Effector memory CD8-positive, alpha-beta T cell (primary cell): ENCODE measurements at regions not wholly inside any gene's neighbourhood (a gene's known extent, or its start where the extent isn't known, plus 50 kb on each side); places are given as distances from the start of the nearest gene placed in this dataset.
A peak's percentile ranks its signal among the peaks of the same experiment; 100 is the strongest.

Source experiments
- ATAC-seq: fragments of 150-1000 bp; cut with Tn5 transposase; replicated peaks from 2 replicates; pipeline ENCODE4 v1.10.0; 2021; ENCODE audit warnings: mild to moderate bottlenecking, moderate library complexity
- DNase-seq, 3 experiments: peaks; one replicate each; pipeline ENCODE4 v3.0.0; 2021
- H3K27ac Mint-ChIP-seq, 2 donors: one replicate each; pipeline ENCODE4 v1.8.0; 2022; ENCODE audit warnings: mild to moderate bottlenecking in 2 of 2, mixed read lengths in 2 of 2, moderate library complexity in 2 of 2
- H3K27me3 Mint-ChIP-seq, 2 donors: one replicate each; pipeline ENCODE4 v1.8.0; 2022; ENCODE audit warnings: mixed read lengths in 2 of 2
- H3K36me3 Mint-ChIP-seq: one replicate; pipeline ENCODE4 v1.8.0; 2022; ENCODE audit warnings: mild to moderate bottlenecking, moderate library complexity, mixed read lengths; ENCODE audit not compliant: insufficient read depth
- H3K4me1 Mint-ChIP-seq, 2 donors: one replicate each; pipeline ENCODE4 v1.8.0; 2022; ENCODE audit warnings: low read depth in 2 of 2, mixed read lengths in 2 of 2
- H3K4me3 Mint-ChIP-seq, 2 donors: one replicate each; pipeline ENCODE4 v1.8.0; 2022; ENCODE audit warnings: mild to moderate bottlenecking in 2 of 2, mixed read lengths in 2 of 2, moderate library complexity in 2 of 2
- H3K9me3 Mint-ChIP-seq, 2 donors: one replicate each; pipeline ENCODE4 v1.8.0; 2022; ENCODE audit warnings: mixed read lengths in 2 of 2

GRCh38 chr15:25051399-25052154 lies 96.8 kb downstream of the SNRPN start:
- no peak overlapping the region for H3K27ac Mint-ChIP-seq
- peaks cover 12% of the 10 kb centered on the region for H3K36me3 Mint-ChIP-seq
- no peak overlapping the region for H3K4me3 Mint-ChIP-seq
- ATAC-seq (no peak), DNase-seq (no peak)
- H3K4me1 Mint-ChIP-seq = no peaks in the 10 kb centered on the region
- H3K9me3 Mint-ChIP-seq = peaks cover 23 to 55% of the 10 kb centered on the region in 2 donors
- no peaks in the 10 kb centered on the region for H3K27me3 Mint-ChIP-seq

- Mint-ChIP-seq H3K4me3 (no peak overlapping the region), H3K27ac (no peak overlapping the region), H3K4me1 (no peaks in the 10 kb centered on the region), H3K9me3 (peaks cover 23 to 56% of the 10 kb centered on the region in 2 donors), H3K27me3 (no peaks in the 10 kb centered on the region), H3K36me3 (peaks cover 16% of the 10 kb centered on the region)
- no peak for ATAC-seq
- DNase-seq = no peak
Measured at GRCh38 chr15:25052191-25052999, 97.6 kb downstream of the SNRPN start.

DNA sequence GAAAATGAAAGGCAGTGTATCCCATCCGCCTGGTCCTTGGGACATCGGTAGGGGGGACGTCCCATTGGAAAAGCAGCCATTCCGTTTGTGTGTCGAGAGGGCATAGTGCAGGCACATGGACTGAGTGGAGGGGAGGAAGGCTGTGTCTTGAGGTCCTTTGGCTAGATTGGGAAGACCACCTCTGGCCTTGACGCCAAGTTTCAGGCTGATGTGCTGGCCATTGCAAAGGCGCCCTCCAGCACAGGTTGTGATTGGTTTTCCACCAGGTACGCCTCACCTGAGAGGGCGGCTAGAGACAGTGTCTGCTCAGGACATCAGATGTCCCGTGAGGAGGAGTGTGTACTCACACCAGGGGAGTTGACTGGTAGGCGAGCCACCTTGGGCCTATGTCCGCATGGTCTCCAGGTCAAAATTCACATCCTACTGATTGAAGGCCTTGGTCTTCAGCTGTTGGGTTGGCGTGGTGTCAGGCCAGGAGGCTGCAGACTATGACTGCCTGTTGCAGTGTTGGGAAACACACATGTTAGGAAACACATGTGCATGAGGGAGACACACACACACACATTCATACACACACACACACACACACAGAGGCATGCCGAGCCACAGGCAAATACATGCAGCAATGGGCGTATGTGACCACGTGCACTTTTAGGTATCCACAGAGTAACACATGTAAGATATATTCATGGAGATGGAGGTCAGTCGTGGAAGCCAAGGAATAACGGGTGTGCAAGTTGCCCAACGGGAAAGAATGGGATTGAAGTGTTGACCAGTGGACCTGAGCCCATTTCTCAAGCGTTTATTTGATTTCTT lies 98.4 kb downstream of the SNRPN start:
- H3K4me1 Mint-ChIP-seq = no peaks in the 10 kb centered on the region
- DNase-seq = no peak
- no peak overlapping the region for H3K4me3 Mint-ChIP-seq
- no peak for ATAC-seq
- no peak overlapping the region for H3K27ac Mint-ChIP-seq
- H3K36me3 Mint-ChIP-seq = peaks cover 17% of the 10 kb centered on the region
- H3K9me3 Mint-ChIP-seq = peaks cover 25 to 64% of the 10 kb centered on the region in 2 donors
- no peaks in the 10 kb centered on the region for H3K27me3 Mint-ChIP-seq

- no peak overlapping the region for H3K27ac Mint-ChIP-seq
- H3K36me3 Mint-ChIP-seq = peaks cover 27% of the 10 kb centered on the region
- no peak for ATAC-seq
- DNase-seq = no peak
- peaks cover 24 to 64% of the 10 kb centered on the region in 2 donors for H3K9me3 Mint-ChIP-seq
- H3K4me3 Mint-ChIP-seq = no peak overlapping the region
- no peaks in the 10 kb centered on the region for H3K27me3 Mint-ChIP-seq
- no peaks in the 10 kb centered on the region for H3K4me1 Mint-ChIP-seq
Measured at GRCh38 chr15:25054329-25054728, 99.5 kb downstream of the SNRPN start.

DNA sequence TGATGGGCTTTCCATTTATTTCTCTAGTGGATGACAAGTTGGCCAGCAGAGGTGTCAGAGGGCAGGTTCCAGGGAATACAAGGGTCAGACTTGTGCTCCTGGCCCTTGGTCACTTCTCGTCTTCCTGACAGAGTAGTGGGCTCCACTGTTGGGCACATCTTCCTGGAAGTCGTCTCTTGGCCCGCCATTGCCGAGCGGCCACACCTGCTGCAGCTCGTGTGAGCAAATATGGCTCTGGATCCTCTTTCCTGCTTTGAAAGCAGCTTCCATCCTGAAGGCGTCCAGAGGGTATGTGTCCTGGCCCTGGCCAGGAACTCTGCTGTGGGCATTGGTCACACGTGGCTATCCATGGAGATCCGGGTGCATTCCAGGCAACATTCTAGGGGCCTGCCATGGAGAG lies 100.2 kb downstream of the SNRPN start:
- no peak overlapping the region for H3K4me3 Mint-ChIP-seq
- H3K27me3 Mint-ChIP-seq = no peaks in the 10 kb centered on the region
- H3K36me3 Mint-ChIP-seq = peaks cover 26% of the 10 kb centered on the region
- H3K4me1 Mint-ChIP-seq = no peaks in the 10 kb centered on the region
- no peak overlapping the region for H3K27ac Mint-ChIP-seq
- ATAC-seq (no peak), DNase-seq (no peak)
- H3K9me3 Mint-ChIP-seq = peaks cover 24 to 59% of the 10 kb centered on the region in 2 donors

DNA sequence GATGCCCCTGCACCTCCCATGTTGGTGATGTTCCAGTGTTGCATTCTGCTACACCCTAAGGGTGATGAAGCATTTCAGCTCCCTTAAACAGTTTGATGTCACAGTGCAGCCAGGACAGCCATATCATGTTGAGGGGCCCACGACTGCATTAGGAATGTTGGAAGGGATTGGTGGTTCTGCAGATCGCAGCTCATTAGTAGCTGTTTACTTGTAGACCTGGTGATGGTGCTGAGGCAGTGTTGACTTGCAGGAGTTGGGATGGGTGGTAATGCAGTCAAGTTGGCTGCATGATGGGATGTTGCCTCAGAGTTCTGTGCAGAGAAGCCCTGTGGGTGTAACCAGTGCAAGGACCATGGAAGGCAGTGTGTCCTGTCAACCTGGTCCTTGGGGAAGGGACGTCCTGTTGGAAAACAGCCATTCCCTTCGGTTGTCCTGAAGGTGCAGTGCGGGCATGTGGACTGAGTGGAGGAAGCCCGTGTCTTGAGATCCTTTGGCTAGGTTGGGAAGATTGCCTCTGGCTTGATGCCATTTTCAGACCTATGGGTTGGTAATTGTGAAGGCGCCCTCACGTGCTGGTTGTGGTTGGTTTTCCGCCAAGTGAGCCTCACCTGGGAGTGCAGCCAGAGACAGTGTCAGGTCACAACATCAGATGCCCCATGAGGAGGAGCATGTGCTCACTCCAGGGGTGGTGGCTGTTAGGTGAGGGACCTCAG lies 100.7 kb downstream of the SNRPN start:
- ATAC-seq (no peak), DNase-seq (no peak)
- no peaks in the 10 kb centered on the region for H3K4me1 Mint-ChIP-seq
- H3K9me3 Mint-ChIP-seq = peaks cover 28 to 59% of the 10 kb centered on the region in 2 donors
- peaks cover 27% of the 10 kb centered on the region for H3K36me3 Mint-ChIP-seq
- no peak overlapping the region for H3K4me3 Mint-ChIP-seq
- H3K27me3 Mint-ChIP-seq = no peaks in the 10 kb centered on the region
- H3K27ac Mint-ChIP-seq = no peak overlapping the region

GRCh38 chr15:25056484-25057425 lies 102.0 kb downstream of the SNRPN start:
- no peaks in the 10 kb centered on the region for H3K4me1 Mint-ChIP-seq
- peaks cover 24 to 53% of the 10 kb centered on the region in 2 donors for H3K9me3 Mint-ChIP-seq
- H3K27ac Mint-ChIP-seq = no peak overlapping the region
- DNase-seq (no peak), ATAC-seq (no peak)
- H3K4me3 Mint-ChIP-seq = peak overlapping the region in 1 of 2 donors; percentile 21
- no peaks in the 10 kb centered on the region for H3K27me3 Mint-ChIP-seq
- H3K36me3 Mint-ChIP-seq = peaks cover 33% of the 10 kb centered on the region

DNA sequence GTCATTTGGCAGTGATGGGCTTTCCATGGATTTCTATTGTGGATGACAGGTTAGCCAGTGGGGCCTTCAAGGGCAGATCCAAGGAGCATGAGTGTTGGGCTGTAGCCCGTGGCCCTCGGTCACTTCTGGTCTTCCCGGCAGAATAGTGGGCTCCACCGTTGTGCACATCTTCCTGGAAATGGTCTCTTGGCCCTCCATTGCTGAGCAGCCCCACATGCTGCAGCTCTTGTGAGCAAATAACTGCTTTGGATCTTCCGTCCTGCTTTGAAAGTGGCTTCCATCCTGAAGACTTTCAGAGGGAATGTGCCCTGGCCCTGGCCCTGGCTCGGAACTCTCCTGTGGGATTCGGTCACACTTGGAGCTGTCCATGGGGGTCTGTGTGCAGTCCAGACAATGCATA lies 102.8 kb downstream of the SNRPN start:
- H3K27ac Mint-ChIP-seq = no peak overlapping the region
- H3K4me1 Mint-ChIP-seq = no peaks in the 10 kb centered on the region
- H3K27me3 Mint-ChIP-seq = no peaks in the 10 kb centered on the region
- ATAC-seq (no peak), DNase-seq (no peak)
- no peak overlapping the region for H3K4me3 Mint-ChIP-seq
- peaks cover 37% of the 10 kb centered on the region for H3K36me3 Mint-ChIP-seq
- H3K9me3 Mint-ChIP-seq = peaks cover 24 to 50% of the 10 kb centered on the region in 2 donors

DNA sequence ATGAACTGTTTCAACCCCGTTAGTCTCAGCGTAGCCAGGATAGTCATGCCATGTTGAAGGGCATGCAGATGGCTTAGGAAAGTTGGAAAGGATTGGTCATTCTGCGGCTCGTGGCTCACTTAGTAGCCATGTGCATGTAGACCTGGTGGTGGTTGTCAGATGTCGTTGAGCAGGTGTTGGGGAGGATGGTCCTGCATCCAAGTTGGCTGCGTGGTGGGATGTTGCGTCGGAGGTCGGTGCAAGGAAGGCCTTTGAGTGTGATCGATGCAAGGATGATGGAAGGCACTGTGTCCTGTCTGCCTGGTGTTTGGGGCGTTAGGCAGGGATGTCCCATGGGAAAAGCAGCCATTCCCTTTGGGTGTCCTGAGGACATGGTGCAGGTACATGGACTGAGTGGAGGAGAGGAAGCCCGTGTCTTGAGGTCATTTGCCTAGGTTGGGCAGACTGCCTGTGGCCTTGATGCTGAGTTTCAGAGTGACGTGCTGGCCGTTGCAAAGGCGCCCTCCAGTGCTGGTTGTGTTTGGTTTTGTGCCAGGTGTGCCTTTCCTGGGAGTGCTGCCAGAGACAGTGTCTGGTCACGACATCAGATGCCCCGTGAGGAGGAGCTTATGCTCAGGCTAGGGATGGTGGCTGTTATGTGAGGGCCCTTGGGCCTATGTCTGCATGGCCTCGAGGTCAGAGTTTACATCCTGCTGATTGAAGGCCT lies 103.4 kb downstream of the SNRPN start:
- Mint-ChIP-seq H3K27me3 (no peaks in the 10 kb centered on the region), H3K27ac (no peak overlapping the region), H3K4me1 (no peaks in the 10 kb centered on the region), H3K9me3 (peaks cover 26 to 50% of the 10 kb centered on the region in 2 donors), H3K36me3 (peaks cover 37% of the 10 kb centered on the region), H3K4me3 (no peak overlapping the region)
- DNase-seq (no peak), ATAC-seq (no peak)

GRCh38 chr15:25059698-25060471 lies 105.1 kb downstream of the SNRPN start:
- ATAC-seq (no peak), DNase-seq (no peak)
- Mint-ChIP-seq H3K27me3 (no peaks in the 10 kb centered on the region), H3K9me3 (peaks cover 35 to 61% of the 10 kb centered on the region in 2 donors), H3K4me3 (no peak overlapping the region), H3K4me1 (peaks cover 0 to 5% of the 10 kb centered on the region in 2 donors), H3K36me3 (peaks cover 37% of the 10 kb centered on the region), H3K27ac (no peak overlapping the region)

DNA sequence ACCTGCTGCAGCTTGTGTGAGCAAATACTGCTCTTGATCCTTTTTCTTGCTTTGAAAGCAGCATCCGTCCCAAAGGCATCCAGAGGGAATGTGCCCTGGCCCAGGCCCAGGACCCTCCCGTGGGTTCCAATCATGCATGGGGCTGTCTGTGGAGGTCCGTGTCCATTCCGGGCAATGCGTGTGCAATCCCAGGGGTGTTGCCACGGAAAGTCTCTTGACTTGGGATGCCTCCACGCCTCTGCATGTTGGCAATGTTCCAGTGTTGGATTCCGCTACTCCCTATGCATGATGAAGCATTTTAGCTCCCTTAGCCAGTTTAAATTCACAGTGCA lies 105.7 kb downstream of the SNRPN start:
- ATAC-seq (no peak), DNase-seq (no peak)
- peaks cover 40% of the 10 kb centered on the region for H3K36me3 Mint-ChIP-seq
- no peaks in the 10 kb centered on the region for H3K27me3 Mint-ChIP-seq
- H3K4me1 Mint-ChIP-seq = peaks cover 0 to 5% of the 10 kb centered on the region in 2 donors
- no peak overlapping the region for H3K4me3 Mint-ChIP-seq
- H3K27ac Mint-ChIP-seq = no peak overlapping the region
- peaks cover 30 to 62% of the 10 kb centered on the region in 2 donors for H3K9me3 Mint-ChIP-seq
